Testis (tissue), 2 donors: ENCODE measurements at regions not wholly inside any gene's neighbourhood (a gene's known extent, or its start where the extent isn't known, plus 50 kb on each side); places are given as distances from the start of the nearest gene placed in this dataset.

Source experiments
- CTCF ChIP-seq, 3 experiments: fragments of 450-650 bp in 2 of 3; fragments of 200-600 bp in 1 of 3; sonication (generic) in 1 of 3; IDR thresholded peaks; one replicate each; pipeline ENCODE4 v1.5.1; 2016 to 2019; ENCODE audit warnings: antibody characterized with exemption in 3 of 3, mild to moderate bottlenecking in 2 of 3, moderate library complexity in 1 of 3
- POLR2A ChIP-seq: fragments of 450-650 bp; IDR thresholded peaks from one replicate; pipeline ENCODE4 v1.6.1; 2017; ENCODE audit warnings: antibody characterized with exemption, mild to moderate bottlenecking, moderate library complexity

- TF ChIP-seq CTCF (IDR thresholded peaks at IDR 0.05) (no peak), POLR2A (no peak)
These were observed 282.9 kb upstream of the PCDH7 start for GRCh38 chr4:30437316-30437715.
